HEK293T (cell line): ENCODE measurements at regions not wholly inside any gene's neighbourhood (a gene's known extent, or its start where the extent isn't known, plus 50 kb on each side); places are given as distances from the start of the nearest gene placed in this dataset.

Experiments
- BHLHE40 ChIP-seq: fragments of 450-650 bp; IDR thresholded peaks from 2 replicates; pipeline ENCODE4 v1.6.1; 2016; ENCODE audit warnings: mild to moderate bottlenecking, moderate library complexity, borderline replicate concordance
- CTBP1 ChIP-seq: fragments of 450-650 bp; IDR thresholded peaks from 2 replicates; pipeline ENCODE4 v1.6.1; 2016; ENCODE audit warnings: borderline replicate concordance
- ELF4 ChIP-seq: fragments of 450-650 bp; IDR thresholded peaks from 2 replicates; pipeline ENCODE4 v1.6.1; 2017; ENCODE audit warnings: antibody characterized with exemption
- FOXA1 ChIP-seq: fragments of 450-650 bp; IDR thresholded peaks from 2 replicates; pipeline ENCODE4 v1.6.1; 2016; ENCODE audit warnings: mild to moderate bottlenecking
- FOXK2 ChIP-seq: fragments of 450-650 bp; IDR thresholded peaks from 2 replicates; pipeline ENCODE4 v1.6.1; 2016; ENCODE audit warnings: mild to moderate bottlenecking
- FOXM1 ChIP-seq: fragments of 450-650 bp; IDR thresholded peaks from 2 replicates; pipeline ENCODE4 v1.6.1; 2017; ENCODE audit warnings: mild to moderate bottlenecking, borderline replicate concordance
- HDGF ChIP-seq: fragments of 450-650 bp; IDR thresholded peaks from 2 replicates; pipeline ENCODE4 v1.6.1; 2017; ENCODE audit warnings: antibody characterized with exemption, borderline replicate concordance
- L3MBTL2 ChIP-seq: fragments of 450-650 bp; conservative IDR thresholded peaks from 2 replicates; pipeline ENCODE4 v1.6.1; 2016; ENCODE audit warnings: mild to moderate bottlenecking
- SP1 ChIP-seq: fragments of 450-650 bp; IDR thresholded peaks from 2 replicates; pipeline ENCODE4 v1.6.1; 2017
- SUZ12 ChIP-seq: fragments of 450-650 bp; IDR thresholded peaks from 2 replicates; pipeline ENCODE4 v1.6.1; 2016; ENCODE audit warnings: mild to moderate bottlenecking
- TARDBP ChIP-seq: fragments of 450-650 bp; IDR thresholded peaks from 2 replicates; pipeline ENCODE4 v1.6.1; 2016
- ZNF384 ChIP-seq: fragments of 450-650 bp; IDR thresholded peaks from 2 replicates; pipeline ENCODE4 v1.6.1; 2016

DNA sequence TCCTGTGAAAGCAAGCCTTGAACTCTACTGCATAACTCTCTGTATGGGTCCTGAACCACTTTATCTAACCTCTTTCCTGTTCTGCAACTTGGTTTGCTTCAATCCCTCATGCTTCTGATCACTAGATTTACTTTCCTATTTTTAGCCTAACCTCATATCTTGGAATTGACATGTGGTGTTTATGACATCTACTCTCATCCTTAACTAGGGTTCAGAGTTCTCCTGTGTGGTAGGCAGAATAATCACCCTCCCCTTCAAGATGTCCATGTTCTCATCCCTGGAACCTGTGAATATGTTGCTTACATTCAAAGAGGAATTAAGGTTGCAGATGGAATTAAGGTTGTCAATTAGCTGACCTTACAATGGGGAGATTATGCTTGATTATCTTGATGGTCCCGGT lies 67.4 kb upstream of the STXBP6 start:
- TF ChIP-seq TARDBP (no peak), SUZ12 (no peak), SP1 (no peak), HDGF (no peak), FOXM1 (no peak), FOXK2 (no peak), CTBP1 (no peak), L3MBTL2 (no peak), BHLHE40 (no peak), ELF4 (no peak), ZNF384 (no peak), FOXA1 (no peak)
